HG03135 (cell line): ENCODE measurements at regions not wholly inside any gene's neighbourhood (a gene's known extent, or its start where the extent isn't known, plus 50 kb on each side); places are given as distances from the start of the nearest gene placed in this dataset.

Experiments
- ATAC-seq: cut with Tn5 transposase; IDR thresholded peaks from one replicate; pipeline ENCODE4 v1.9.1; 2021; ENCODE audit warnings: mild to moderate bottlenecking, moderate library complexity; ENCODE audit not compliant: unreplicated experiment

DNA sequence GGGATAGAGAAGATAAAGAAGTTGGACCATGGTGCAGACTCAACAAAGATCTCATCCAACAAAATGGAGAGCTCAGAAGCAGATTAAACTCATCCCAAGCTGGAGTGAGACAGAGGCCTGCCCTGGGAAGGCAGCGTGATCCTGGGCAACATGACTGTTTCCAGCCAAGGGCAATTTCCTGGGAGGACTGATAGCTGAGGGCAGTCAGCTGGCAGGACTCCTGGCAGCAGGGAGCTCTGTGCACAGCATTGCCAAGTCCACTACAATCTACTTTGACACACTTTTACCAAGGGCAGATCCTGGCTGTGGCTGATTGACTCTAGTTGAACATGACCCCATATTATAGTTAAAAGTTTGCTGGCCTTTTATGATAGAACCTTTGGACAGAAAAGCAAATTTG lies 357.3 kb upstream of the RASGEF1B start:
- ATAC-seq = no peak

GRCh38 chr4:81827577-81828202 lies 356.0 kb upstream of the RASGEF1B start:
- ATAC-seq = no peak

DNA sequence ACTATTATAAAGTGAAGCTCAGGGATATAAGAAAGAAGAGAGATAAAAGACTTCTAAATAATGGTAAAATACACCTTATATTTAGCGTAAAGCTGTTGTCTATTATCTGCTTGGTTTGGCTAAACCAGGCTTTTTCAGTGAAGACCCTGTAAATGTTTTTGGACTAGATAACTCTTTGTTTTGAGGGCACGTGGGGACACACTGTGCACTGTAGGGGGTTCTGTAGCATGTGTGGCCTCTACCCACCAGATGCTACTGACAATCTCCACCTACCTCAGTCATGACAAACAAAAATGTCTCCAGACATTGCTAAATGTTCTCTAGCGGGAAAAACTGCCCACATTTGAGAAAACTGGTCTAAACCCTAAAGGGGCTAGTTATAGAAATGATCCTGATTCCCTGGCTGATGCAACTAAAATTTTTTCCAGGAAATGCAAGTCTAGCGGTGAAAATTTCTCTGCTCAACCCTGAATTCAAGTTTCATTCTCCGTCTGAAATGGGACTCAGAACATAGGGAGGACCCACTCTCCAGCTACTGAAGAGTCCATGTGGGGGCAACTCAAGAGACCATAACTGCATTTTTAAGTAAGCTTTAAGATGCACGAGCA lies 355.2 kb upstream of the RASGEF1B start:
- no peak for ATAC-seq

- no peak for ATAC-seq
Measured at GRCh38 chr4:81826335-81826734, 354.6 kb upstream of the RASGEF1B start.

DNA sequence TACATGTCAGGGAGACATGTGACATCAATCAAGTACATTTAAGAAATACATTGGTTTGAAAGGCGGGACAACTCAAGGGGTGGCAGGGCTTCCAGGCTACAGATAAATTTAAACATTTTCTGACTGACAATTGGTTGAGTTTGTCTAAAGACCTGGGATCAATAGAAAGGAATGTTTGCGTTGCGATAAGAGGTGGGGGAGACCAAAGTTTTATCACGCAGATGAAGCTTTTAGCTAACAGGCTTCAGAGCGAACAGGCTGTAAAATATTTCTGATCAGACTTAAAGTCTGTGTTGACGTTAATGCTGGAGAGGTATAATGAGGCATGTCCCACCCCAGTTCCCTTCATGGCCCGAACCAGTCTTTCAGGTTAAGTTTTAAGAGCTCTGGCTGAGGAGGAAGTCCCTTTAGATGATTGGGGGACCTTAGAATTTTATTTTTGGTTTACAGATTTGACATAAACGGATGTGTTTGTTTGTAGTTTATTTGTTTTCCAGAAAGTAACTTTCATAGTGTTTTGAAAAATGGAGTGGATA lies 346.7 kb upstream of the RASGEF1B start:
- ATAC-seq = no peak

GRCh38 chr4:81816031-81816761 lies 344.5 kb upstream of the RASGEF1B start:
- ATAC-seq = no peak

- no peak for ATAC-seq
Measured at GRCh38 chr4:81814987-81815541, 343.4 kb upstream of the RASGEF1B start.

DNA sequence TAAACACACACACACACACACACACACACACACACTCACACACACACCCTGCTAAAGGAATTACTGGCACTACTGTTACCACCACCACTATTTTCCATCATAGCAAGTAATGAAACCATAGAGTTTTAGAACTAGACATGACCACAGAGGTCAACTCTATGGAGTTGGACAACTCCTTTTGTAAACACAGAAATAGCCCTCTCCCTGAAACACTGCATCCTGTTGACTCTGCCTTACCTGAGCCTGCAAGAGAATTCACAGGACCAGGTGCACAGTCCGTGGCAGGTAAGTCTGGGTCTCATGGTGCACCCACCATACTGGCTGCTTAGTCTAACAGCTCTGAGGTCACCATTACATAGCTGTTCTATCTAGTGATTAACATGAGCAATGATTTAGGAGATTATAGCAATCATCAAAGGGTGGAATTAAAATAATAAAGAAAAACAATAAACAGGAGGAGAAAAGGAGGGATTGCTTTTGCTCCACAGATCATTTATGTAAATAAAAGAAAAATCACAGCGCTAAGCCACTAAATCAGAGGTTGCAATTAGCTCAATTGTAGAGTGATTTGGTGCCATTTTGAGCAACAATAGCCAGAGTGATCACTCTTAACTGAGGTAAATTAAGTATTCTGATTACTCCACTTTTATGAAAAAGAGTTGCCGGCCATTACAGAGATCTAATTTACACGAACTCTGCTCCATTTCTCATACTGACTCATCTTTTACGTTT lies 340.0 kb upstream of the RASGEF1B start:
- ATAC-seq = no peak

GRCh38 chr4:81808011-81808672 lies 336.4 kb upstream of the RASGEF1B start:
- no peak for ATAC-seq

DNA sequence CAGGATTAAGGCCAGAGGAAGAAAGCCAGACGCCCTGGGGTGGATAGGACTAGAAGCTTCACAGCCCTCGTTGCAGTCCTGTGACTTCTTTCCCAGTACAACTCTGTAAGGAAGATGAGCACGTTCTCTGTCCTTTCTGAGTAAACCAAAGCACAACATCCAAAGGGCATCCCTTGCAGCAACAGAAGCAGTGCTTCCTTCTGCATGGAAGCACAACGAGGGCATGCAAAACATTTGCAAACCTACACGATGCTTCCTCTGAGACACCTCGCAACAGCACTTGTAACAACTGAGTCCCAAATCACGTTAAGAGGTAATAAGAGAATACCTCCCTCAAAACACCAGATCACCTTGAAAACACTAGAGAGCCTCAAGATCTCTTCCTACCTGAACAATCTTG lies 335.7 kb upstream of the RASGEF1B start:
- no peak for ATAC-seq

GRCh38 chr4:81806485-81806884 lies 334.8 kb upstream of the RASGEF1B start:
- no peak for ATAC-seq

DNA sequence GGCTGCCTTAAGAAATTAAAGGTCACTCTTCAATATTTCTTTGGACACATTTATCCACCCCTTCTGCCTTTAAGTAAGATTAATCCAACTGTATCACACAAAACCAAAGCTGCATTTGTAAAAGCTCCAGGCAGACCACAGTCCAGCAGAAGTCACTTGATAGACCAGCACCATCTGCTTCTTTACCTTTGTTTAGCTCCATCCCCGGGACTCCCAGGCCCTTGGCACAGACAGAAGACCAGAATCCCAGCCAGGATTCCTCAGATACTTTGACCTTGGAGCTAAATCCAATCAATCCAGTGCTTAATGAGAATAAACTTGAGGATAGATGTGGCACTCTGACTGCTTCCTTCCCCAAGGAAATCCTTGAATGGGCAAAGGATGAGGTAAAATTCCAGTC lies 333.1 kb upstream of the RASGEF1B start:
- ATAC-seq = no peak

GRCh38 chr4:81802285-81802846 lies 330.7 kb upstream of the RASGEF1B start:
- ATAC-seq = no peak

GRCh38 chr4:81799371-81799770 lies 327.7 kb upstream of the RASGEF1B start:
- ATAC-seq = no peak

- peak; percentile 82 for ATAC-seq
Measured at GRCh38 chr4:81796790-81797528, 325.3 kb upstream of the RASGEF1B start.

DNA sequence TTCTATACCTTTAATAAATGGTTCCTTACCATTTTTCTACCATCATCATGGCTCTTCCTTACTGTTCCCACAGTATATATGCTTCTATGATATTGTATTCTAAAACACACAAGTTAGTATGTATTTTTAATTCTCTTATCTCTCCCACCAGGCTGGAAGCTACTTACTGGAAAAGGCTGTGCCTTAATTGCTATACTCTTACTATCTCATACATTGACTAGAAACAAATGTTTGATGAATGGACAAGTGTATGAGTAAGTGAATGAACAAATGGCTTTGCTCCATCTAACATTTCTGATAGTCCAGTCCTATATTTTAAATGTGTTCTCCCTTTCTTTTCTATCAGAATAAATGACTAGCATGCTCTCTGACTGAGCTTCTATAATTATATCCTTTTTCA lies 320.8 kb upstream of the RASGEF1B start:
- no peak for ATAC-seq

DNA sequence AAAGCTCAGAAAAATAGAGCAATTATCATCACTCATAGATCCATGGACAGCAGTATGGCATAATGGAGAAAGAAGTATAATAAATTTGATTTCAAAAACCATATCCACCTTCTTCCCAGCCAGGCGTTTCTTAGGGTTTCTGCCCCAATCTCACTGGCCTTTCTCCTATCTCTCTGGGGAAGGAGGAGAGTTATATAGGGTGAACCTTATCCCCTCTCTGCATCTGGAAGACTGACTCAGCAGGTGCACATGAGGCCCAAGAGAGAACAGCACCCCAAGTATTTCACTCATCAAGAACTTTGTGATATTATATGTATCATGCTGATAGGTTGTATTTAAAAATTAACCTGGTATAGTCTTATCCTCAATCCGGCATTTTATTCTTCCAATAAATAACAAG lies 318.8 kb upstream of the RASGEF1B start:
- no peak for ATAC-seq

GRCh38 chr4:81789741-81790399 lies 318.2 kb upstream of the RASGEF1B start:
- ATAC-seq = no peak

GRCh38 chr4:81789158-81789557 lies 317.5 kb upstream of the RASGEF1B start:
- no peak for ATAC-seq
